ENCODE measurements at regions not wholly inside any gene's neighbourhood (a gene's known extent, or its start where the extent isn't known, plus 50 kb on each side); places are given as distances from the start of the nearest gene placed in this dataset.
"Not testable (repeated sequence)": the region's sequence is repeated elsewhere in the genome, so short reads cannot be mapped to it uniquely, and the experiment has no call there.

GRCh38 chr21:5217933-5218332 is 5303.4 kb upstream of the TPTE start:
- H3K36me3 Mint-ChIP-seq (ENCODE audit: low read depth); H3K4me3 Mint-ChIP-seq; H3K27me3 Mint-ChIP-seq; H3K27ac Mint-ChIP-seq; intact Hi-C loops (cut with micrococcal nuclease); H3K4me1 Mint-ChIP-seq (ENCODE audit: low read depth): not testable (repeated sequence)
- H3K9me3 Mint-ChIP-seq, result peaks cover 61% of the 10 kb centered on the region

GRCh38 chr21:5219988-5220387 is 5301.4 kb upstream of the TPTE start:
- not testable (repeated sequence) for H3K36me3 Mint-ChIP-seq (ENCODE audit: low read depth); H3K27ac Mint-ChIP-seq
- peaks cover 80% of the 10 kb centered on the region for H3K9me3 Mint-ChIP-seq

GRCh38 chr21:5220468-5220867 is 5300.9 kb upstream of the TPTE start:
- intact Hi-C loops (cut with micrococcal nuclease); H3K27ac Mint-ChIP-seq; H3K4me3 Mint-ChIP-seq; H3K36me3 Mint-ChIP-seq (ENCODE audit: low read depth); H3K27me3 Mint-ChIP-seq; H3K4me1 Mint-ChIP-seq (ENCODE audit: low read depth): not testable (repeated sequence)
- H3K9me3 Mint-ChIP-seq, result peaks cover 85% of the 10 kb centered on the region

More at GRCh38 chr21:5219988-5220387, 5301.4 kb upstream of the TPTE start:
- H3K4me1 Mint-ChIP-seq (ENCODE audit: low read depth); intact Hi-C loops (cut with micrococcal nuclease); H3K27me3 Mint-ChIP-seq; H3K4me3 Mint-ChIP-seq: not testable (repeated sequence)

GRCh38 chr21:5221458-5222050 is 5299.8 kb upstream of the TPTE start:
- H3K9me3 Mint-ChIP-seq, result peaks cover 91% of the 10 kb centered on the region
- H3K4me1 Mint-ChIP-seq (ENCODE audit: low read depth); intact Hi-C loops (cut with micrococcal nuclease); H3K27me3 Mint-ChIP-seq; H3K27ac Mint-ChIP-seq; H3K36me3 Mint-ChIP-seq (ENCODE audit: low read depth); H3K4me3 Mint-ChIP-seq: not testable (repeated sequence)

GRCh38 chr21:5222996-5223782 is 5298.2 kb upstream of the TPTE start:
- intact Hi-C loops (cut with micrococcal nuclease); H3K27ac Mint-ChIP-seq; H3K36me3 Mint-ChIP-seq (ENCODE audit: low read depth); H3K4me1 Mint-ChIP-seq (ENCODE audit: low read depth); H3K27me3 Mint-ChIP-seq; H3K4me3 Mint-ChIP-seq: not testable (repeated sequence)
- peaks cover 91% of the 10 kb centered on the region for H3K9me3 Mint-ChIP-seq

- H3K36me3 Mint-ChIP-seq (ENCODE audit: low read depth); H3K27me3 Mint-ChIP-seq; H3K27ac Mint-ChIP-seq; H3K4me1 Mint-ChIP-seq (ENCODE audit: low read depth); H3K4me3 Mint-ChIP-seq; intact Hi-C loops (cut with micrococcal nuclease): not testable (repeated sequence)
- H3K9me3 Mint-ChIP-seq, result peaks cover 91% of the 10 kb centered on the region
These were observed 5297.2 kb upstream of the TPTE start for GRCh38 chr21:5224156-5224555.

- H3K4me1 Mint-ChIP-seq (ENCODE audit: low read depth); intact Hi-C loops (cut with micrococcal nuclease); H3K4me3 Mint-ChIP-seq; H3K36me3 Mint-ChIP-seq (ENCODE audit: low read depth); H3K27me3 Mint-ChIP-seq; H3K27ac Mint-ChIP-seq: not testable (repeated sequence)
- peaks cover 79% of the 10 kb centered on the region for H3K9me3 Mint-ChIP-seq
These were observed 5294.1 kb upstream of the TPTE start for GRCh38 chr21:5227252-5227651.

- intact Hi-C loops (cut with micrococcal nuclease); H3K27ac Mint-ChIP-seq: not testable (repeated sequence)
- H3K9me3 Mint-ChIP-seq, result peaks cover 79% of the 10 kb centered on the region
These were observed 5290.8 kb upstream of the TPTE start for GRCh38 chr21:5230561-5230960.

GRCh38 chr21:5231261-5231660 is 5290.1 kb upstream of the TPTE start:
- H3K9me3 Mint-ChIP-seq, result peaks cover 82% of the 10 kb centered on the region
- intact Hi-C loops (cut with micrococcal nuclease); H3K27ac Mint-ChIP-seq; H3K4me3 Mint-ChIP-seq; H3K27me3 Mint-ChIP-seq; H3K4me1 Mint-ChIP-seq (ENCODE audit: low read depth); H3K36me3 Mint-ChIP-seq (ENCODE audit: low read depth): not testable (repeated sequence)

More at GRCh38 chr21:5230561-5230960, 5290.8 kb upstream of the TPTE start:
- not testable (repeated sequence) for H3K4me3 Mint-ChIP-seq; H3K4me1 Mint-ChIP-seq (ENCODE audit: low read depth); H3K36me3 Mint-ChIP-seq (ENCODE audit: low read depth); H3K27me3 Mint-ChIP-seq

- H3K36me3 Mint-ChIP-seq (ENCODE audit: low read depth); H3K4me3 Mint-ChIP-seq; intact Hi-C loops (cut with micrococcal nuclease); H3K27ac Mint-ChIP-seq; H3K27me3 Mint-ChIP-seq; H3K4me1 Mint-ChIP-seq (ENCODE audit: low read depth): not testable (repeated sequence)
- H3K9me3 Mint-ChIP-seq, result peaks cover 82% of the 10 kb centered on the region
These were observed 5289.0 kb upstream of the TPTE start for GRCh38 chr21:5232176-5232958.

GRCh38 chr21:5235761-5236160 is 5285.6 kb upstream of the TPTE start:
- H3K9me3 Mint-ChIP-seq, result peaks cover 72% of the 10 kb centered on the region
- not testable (repeated sequence) for H3K4me3 Mint-ChIP-seq

GRCh38 chr21:5236846-5237675 is 5284.3 kb upstream of the TPTE start:
- intact Hi-C loops (cut with micrococcal nuclease); H3K36me3 Mint-ChIP-seq (ENCODE audit: low read depth); H3K4me3 Mint-ChIP-seq; H3K27ac Mint-ChIP-seq; H3K4me1 Mint-ChIP-seq (ENCODE audit: low read depth); H3K27me3 Mint-ChIP-seq: not testable (repeated sequence)
- peaks cover 68% of the 10 kb centered on the region for H3K9me3 Mint-ChIP-seq

More at GRCh38 chr21:5235761-5236160, 5285.6 kb upstream of the TPTE start:
- H3K4me1 Mint-ChIP-seq (ENCODE audit: low read depth); H3K27me3 Mint-ChIP-seq; H3K36me3 Mint-ChIP-seq (ENCODE audit: low read depth); H3K27ac Mint-ChIP-seq; intact Hi-C loops (cut with micrococcal nuclease): not testable (repeated sequence)

GRCh38 chr21:5240521-5240920 is 5280.9 kb upstream of the TPTE start:
- H3K27me3 Mint-ChIP-seq; H3K27ac Mint-ChIP-seq; H3K4me3 Mint-ChIP-seq; H3K4me1 Mint-ChIP-seq (ENCODE audit: low read depth); intact Hi-C loops (cut with micrococcal nuclease); H3K36me3 Mint-ChIP-seq (ENCODE audit: low read depth): not testable (repeated sequence)
- H3K9me3 Mint-ChIP-seq, result peaks cover 57% of the 10 kb centered on the region

- intact Hi-C loops (cut with micrococcal nuclease); H3K4me3 Mint-ChIP-seq; H3K27me3 Mint-ChIP-seq; H3K27ac Mint-ChIP-seq; H3K36me3 Mint-ChIP-seq (ENCODE audit: low read depth); H3K4me1 Mint-ChIP-seq (ENCODE audit: low read depth): not testable (repeated sequence)
- H3K9me3 Mint-ChIP-seq, result peaks cover 59% of the 10 kb centered on the region
These were observed 5278.7 kb upstream of the TPTE start for GRCh38 chr21:5242732-5243131.
